Stimulated activated CD8-positive, alpha-beta memory T cell treated with anti-CD3 and anti-CD28 coated beads, Interleukin-7, amount 100 ng/mL, for 48 hours (primary cell): ENCODE measurements at regions not wholly inside any gene's neighbourhood (a gene's known extent, or its start where the extent isn't known, plus 50 kb on each side); places are given as distances from the start of the nearest gene placed in this dataset.

ENCODE experiments used
- DNase-seq, 2 donors: peaks; one replicate each; pipeline ENCODE4 v3.0.0-alpha.2; 2020; ENCODE audit warnings: low read depth in 1 of 2; ENCODE audit errors: extremely low read depth in 1 of 2

- DNase-seq = no peak
Measured at GRCh38 chr1:208924928-208925327, 658.6 kb upstream of the CAMK1G start.

GRCh38 chr1:208928349-208929010 lies 655.0 kb upstream of the CAMK1G start:
- DNase-seq = no peak

- no peak for DNase-seq
Measured at GRCh38 chr1:208929575-208929974, 653.9 kb upstream of the CAMK1G start.

- no peak for DNase-seq
Measured at GRCh38 chr1:208931936-208932335, 651.6 kb upstream of the CAMK1G start.

- no peak for DNase-seq
Measured at GRCh38 chr1:208933984-208934525, 649.5 kb upstream of the CAMK1G start.

GRCh38 chr1:208934933-208935332 lies 648.6 kb upstream of the CAMK1G start:
- DNase-seq = no peak

GRCh38 chr1:208935517-208936187 lies 647.9 kb upstream of the CAMK1G start:
- DNase-seq = no peak

GRCh38 chr1:208939537-208940085 lies 643.9 kb upstream of the CAMK1G start:
- no peak for DNase-seq

- no peak for DNase-seq
Measured at GRCh38 chr1:208942394-208943130, 641.0 kb upstream of the CAMK1G start.

- DNase-seq = no peak
Measured at GRCh38 chr1:208943291-208943690, 640.2 kb upstream of the CAMK1G start.

GRCh38 chr1:208944981-208945451 lies 638.5 kb upstream of the CAMK1G start:
- no peak for DNase-seq

GRCh38 chr1:208950206-208950605 lies 633.3 kb upstream of the CAMK1G start:
- DNase-seq = no peak

GRCh38 chr1:208951026-208951525 lies 632.4 kb upstream of the CAMK1G start:
- no peak for DNase-seq

GRCh38 chr1:208951908-208952307 lies 631.6 kb upstream of the CAMK1G start:
- no peak for DNase-seq

GRCh38 chr1:208962867-208963266 lies 620.6 kb upstream of the CAMK1G start:
- DNase-seq = no peak

- DNase-seq = no peak
Measured at GRCh38 chr1:208965351-208965750, 618.2 kb upstream of the CAMK1G start.

- no peak for DNase-seq
Measured at GRCh38 chr1:208967334-208967733, 616.2 kb upstream of the CAMK1G start.

GRCh38 chr1:208974717-208975116 lies 608.8 kb upstream of the CAMK1G start:
- DNase-seq = no peak

- DNase-seq = no peak
Measured at GRCh38 chr1:208975456-208975855, 608.1 kb upstream of the CAMK1G start.

GRCh38 chr1:208977012-208977411 lies 606.5 kb upstream of the CAMK1G start:
- DNase-seq = no peak

GRCh38 chr1:208977638-208978256 lies 605.8 kb upstream of the CAMK1G start:
- DNase-seq = no peak
